Epithelial cell of esophagus (primary cell): ENCODE measurements at regions not wholly inside any gene's neighbourhood (a gene's known extent, or its start where the extent isn't known, plus 50 kb on each side); places are given as distances from the start of the nearest gene placed in this dataset.

Experiments used
- DNase-seq: peaks from one replicate; pipeline ENCODE4 v3.0.0; 2010; ENCODE audit warnings: low read depth
- H3K4me3 ChIP-seq: 2 replicates; pipeline ENCODE4 v1.5.1; 2011; ENCODE audit warnings: mild to moderate bottlenecking, low read length, control low read depth
- CTCF ChIP-seq: IDR thresholded peaks from 2 replicates; pipeline ENCODE4 v1.5.1; 2011; ENCODE audit warnings: low read depth, mild to moderate bottlenecking, low read length, control low read depth, inconsistent platforms; ENCODE audit not compliant: insufficient read depth; ENCODE audit errors: missing control alignments

- TF ChIP-seq CTCF, result no peak
- H3K4me3 ChIP-seq, result no peak overlapping the region
- DNase-seq, result no peak
Observed at GRCh38 chr18:70426818-70427217, 138.0 kb downstream of the SOCS6 start.

GRCh38 chr18:70425236-70425635, 136.4 kb downstream of the SOCS6 start:
- TF ChIP-seq CTCF, result no peak
- H3K4me3 ChIP-seq, result no peak overlapping the region
- DNase-seq, result no peak

GRCh38 chr18:70423988-70424387, 135.1 kb downstream of the SOCS6 start:
- DNase-seq, result peak; percentile 96
- H3K4me3 ChIP-seq, result no peak overlapping the region
- TF ChIP-seq CTCF, result no peak

GRCh38 chr18:70423120-70423519, 134.3 kb downstream of the SOCS6 start:
- no peak for TF ChIP-seq CTCF
- DNase-seq, result peak; percentile 14
- H3K4me3 ChIP-seq, result no peak overlapping the region

- no peak for TF ChIP-seq CTCF
- DNase-seq, result peak; percentile 45
Observed at GRCh38 chr18:70422391-70422965, 133.6 kb downstream of the SOCS6 start.

GRCh38 chr18:70421471-70422390, 132.9 kb downstream of the SOCS6 start:
- TF ChIP-seq CTCF, result no peak
- H3K4me3 ChIP-seq, result no peak overlapping the region
- DNase-seq, result peak; percentile 86

More at GRCh38 chr18:70422391-70422965, 133.6 kb downstream of the SOCS6 start:
- H3K4me3 ChIP-seq, result no peak overlapping the region
